ENCODE measurements at regions not wholly inside any gene's neighbourhood (a gene's known extent, or its start where the extent isn't known, plus 50 kb on each side); places are given as distances from the start of the nearest gene placed in this dataset.

DNA sequence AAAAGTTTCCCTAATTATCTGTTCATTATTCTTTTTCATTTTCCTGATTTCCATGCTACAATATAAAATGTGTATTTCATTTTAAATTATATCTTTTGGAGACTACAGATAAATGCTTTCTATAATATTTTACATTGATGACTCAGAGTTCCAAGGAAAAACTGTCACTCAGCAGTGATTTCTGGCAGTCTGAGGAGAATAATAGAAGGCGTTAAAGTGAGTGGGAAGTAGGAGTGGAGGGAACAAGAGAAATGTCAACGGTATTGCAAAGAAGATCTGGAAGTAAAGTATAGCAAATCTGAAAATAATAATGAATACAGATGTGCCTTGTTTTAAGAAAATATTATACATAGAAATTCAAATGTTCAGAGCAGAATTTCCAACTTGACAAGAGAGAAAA lies 293.6 kb upstream of the PITX2 start:
- TF ChIP-seq, protein P1, sequence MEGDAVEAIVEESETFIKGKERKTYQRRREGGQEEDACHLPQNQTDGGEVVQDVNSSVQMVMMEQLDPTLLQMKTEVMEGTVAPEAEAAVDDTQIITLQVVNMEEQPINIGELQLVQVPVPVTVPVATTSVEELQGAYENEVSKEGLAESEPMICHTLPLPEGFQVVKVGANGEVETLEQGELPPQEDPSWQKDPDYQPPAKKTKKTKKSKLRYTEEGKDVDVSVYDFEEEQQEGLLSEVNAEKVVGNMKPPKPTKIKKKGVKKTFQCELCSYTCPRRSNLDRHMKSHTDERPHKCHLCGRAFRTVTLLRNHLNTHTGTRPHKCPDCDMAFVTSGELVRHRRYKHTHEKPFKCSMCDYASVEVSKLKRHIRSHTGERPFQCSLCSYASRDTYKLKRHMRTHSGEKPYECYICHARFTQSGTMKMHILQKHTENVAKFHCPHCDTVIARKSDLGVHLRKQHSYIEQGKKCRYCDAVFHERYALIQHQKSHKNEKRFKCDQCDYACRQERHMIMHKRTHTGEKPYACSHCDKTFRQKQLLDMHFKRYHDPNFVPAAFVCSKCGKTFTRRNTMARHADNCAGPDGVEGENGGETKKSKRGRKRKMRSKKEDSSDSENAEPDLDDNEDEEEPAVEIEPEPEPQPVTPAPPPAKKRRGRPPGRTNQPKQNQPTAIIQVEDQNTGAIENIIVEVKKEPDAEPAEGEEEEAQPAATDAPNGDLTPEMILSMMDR (IDR thresholded peaks at IDR 0.05) = no peak
- TF ChIP-seq POLR2A (IDR thresholded peaks at IDR 0.05) = no peak
- intact Hi-C loops (cut with DNase I) = no loop called here
- Histone ChIP-seq H3K36me3 (replicated peaks in 1 of 2; ENCODE audit: insufficient read depth in 1 of 2, low read depth in 2 of 2) (no peaks in the 10 kb centered on the region), H3K4me3 (no peak overlapping the region), H3K27ac (no peak overlapping the region), H3K9me3 (no peaks in the 10 kb centered on the region), H3K27me3 (no peaks in the 10 kb centered on the region), H3K4me1 (no peaks in the 10 kb centered on the region)
- 58 to 60% methylated on average over 2 of the region's 2 CpGs for WGBS, 2 donors
- ATAC-seq (no peak), DNase-seq (no peak)

DNA sequence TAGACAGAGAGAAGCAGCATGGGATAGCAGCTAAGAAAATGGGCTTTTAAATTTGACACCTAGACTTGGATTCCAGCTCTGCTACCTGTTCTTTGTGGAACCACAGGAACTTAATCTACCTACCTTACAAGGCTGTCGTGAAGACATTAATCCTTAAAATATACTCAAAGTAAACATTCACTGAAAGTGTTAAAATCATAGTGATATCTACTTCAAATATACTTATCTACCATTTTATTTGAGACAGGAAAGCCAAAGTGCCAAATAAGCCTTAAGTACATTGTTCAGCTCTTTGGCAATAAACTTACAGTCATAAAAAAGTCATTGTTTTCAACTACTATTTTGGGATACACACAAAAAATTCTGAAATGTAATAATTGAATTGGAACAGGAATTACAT lies 295.0 kb upstream of the PITX2 start:
- TF ChIP-seq, protein P1 (IDR thresholded peaks at IDR 0.05) = no peak
- TF ChIP-seq POLR2A (IDR thresholded peaks at IDR 0.05) = no peak
- WGBS, 2 donors = 8 to 24% methylated on average over 1 of the region's 1 CpG
- H3K27ac ChIP-seq = no peak overlapping the region
- ATAC-seq (no peak), DNase-seq (no peak)
- no peaks in the 10 kb centered on the region for H3K9me3 ChIP-seq
- no peaks in the 10 kb centered on the region for H3K36me3 ChIP-seq (replicated peaks in 1 of 2; ENCODE audit: insufficient read depth in 1 of 2, low read depth in 2 of 2)
- no peaks in the 10 kb centered on the region for H3K4me1 ChIP-seq
- H3K27me3 ChIP-seq = no peaks in the 10 kb centered on the region
- intact Hi-C loops (cut with DNase I) = no loop called here
- H3K4me3 ChIP-seq = no peak overlapping the region

DNA sequence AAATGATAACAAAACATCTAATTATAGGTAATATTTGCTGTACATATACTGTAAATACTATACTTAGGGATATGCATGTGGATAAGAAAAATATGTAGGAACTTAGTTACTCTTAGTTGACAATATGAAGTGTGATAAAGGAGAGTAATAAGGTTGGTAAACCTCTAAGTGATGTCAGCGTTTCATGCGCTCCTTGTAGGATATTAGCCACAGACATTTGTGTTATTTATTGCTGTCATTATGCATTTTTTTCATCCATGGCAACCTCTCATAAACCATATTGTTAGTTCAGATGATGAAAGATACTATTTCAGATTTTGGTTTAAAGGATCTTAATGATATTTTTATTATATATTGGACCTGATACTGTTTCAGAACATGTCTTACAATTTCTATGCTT lies 298.1 kb upstream of the PITX2 start:
- H3K9me3 ChIP-seq = no peaks in the 10 kb centered on the region
- no peaks in the 10 kb centered on the region for H3K36me3 ChIP-seq (replicated peaks in 1 of 2; ENCODE audit: insufficient read depth in 1 of 2, low read depth in 2 of 2)
- H3K27ac ChIP-seq = no peak overlapping the region
- no peak for TF ChIP-seq POLR2A (IDR thresholded peaks at IDR 0.05)
- TF ChIP-seq, protein P1 (IDR thresholded peaks at IDR 0.05) = no peak
- ATAC-seq = no peak
- H3K4me1 ChIP-seq = no peaks in the 10 kb centered on the region
- 83 to 91% methylated on average over 2 of the region's 2 CpGs for WGBS, 2 donors
- no peak overlapping the region for H3K4me3 ChIP-seq
- no peaks in the 10 kb centered on the region for H3K27me3 ChIP-seq
- no peak for DNase-seq
- intact Hi-C loops (cut with DNase I) = no loop called here

DNA sequence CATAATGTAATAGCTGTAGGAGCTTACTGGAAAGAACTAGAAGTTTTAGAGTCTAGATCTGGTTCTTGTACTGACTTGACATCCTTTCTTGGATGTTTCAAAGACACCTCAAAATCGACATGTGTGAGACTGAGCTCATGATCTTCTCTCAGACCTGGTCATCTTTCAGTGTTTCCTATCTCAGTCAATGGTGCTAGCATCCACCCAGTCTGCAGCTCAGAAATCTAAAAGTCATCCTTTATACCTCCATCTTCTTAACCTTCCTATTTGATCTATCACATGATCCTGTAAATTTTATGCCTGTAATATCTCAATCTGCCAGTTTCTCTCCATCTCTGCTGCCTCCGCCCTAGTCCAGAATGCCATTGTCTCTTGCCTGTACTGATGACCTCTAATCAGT lies 301.9 kb upstream of the PITX2 start:
- DNase-seq = no peak
- TF ChIP-seq, protein P1 (IDR thresholded peaks at IDR 0.05) = no peak
- TF ChIP-seq POLR2A (IDR thresholded peaks at IDR 0.05) = no peak
- no peak for ATAC-seq
- no peaks in the 10 kb centered on the region for H3K36me3 ChIP-seq (replicated peaks in 1 of 2; ENCODE audit: insufficient read depth in 1 of 2, low read depth in 2 of 2)
- H3K27me3 ChIP-seq = no peaks in the 10 kb centered on the region
- no peaks in the 10 kb centered on the region for H3K9me3 ChIP-seq
- WGBS, 2 donors = 61 to 62% methylated on average over 2 of the region's 2 CpGs
- H3K4me1 ChIP-seq = no peaks in the 10 kb centered on the region
- no peak overlapping the region for H3K27ac ChIP-seq
- intact Hi-C loops (cut with DNase I) = no loop called here
- H3K4me3 ChIP-seq = no peak overlapping the region

DNA sequence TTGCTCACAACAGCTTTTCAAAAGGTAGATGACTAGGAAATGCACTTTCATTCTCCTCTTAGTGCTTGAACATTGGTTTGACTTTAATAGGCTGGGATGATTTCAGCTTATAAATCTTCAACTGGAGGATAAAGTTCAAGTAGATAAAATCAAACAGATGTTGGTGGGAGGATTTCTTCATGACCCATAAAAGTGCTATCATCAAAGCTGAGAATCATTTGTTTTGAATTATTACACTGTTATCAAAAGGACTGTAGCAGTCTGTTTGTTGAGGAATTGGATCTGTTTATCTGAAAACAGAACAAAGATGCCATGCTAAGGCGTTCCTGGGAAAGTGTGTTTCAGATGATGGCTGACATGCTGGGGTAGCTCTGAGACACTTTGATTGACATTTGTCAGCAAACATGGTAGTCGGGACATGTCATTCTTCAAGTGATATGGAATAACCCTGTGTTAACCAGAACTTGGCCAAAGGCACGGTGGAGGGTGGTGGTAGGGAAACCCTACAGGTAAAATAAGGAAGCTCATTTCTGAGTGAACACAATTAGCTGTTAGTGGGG lies 304.0 kb upstream of the PITX2 start:
- DNase-seq (no peak), ATAC-seq (no peak)
- H3K27ac ChIP-seq = no peak overlapping the region
- WGBS, 2 donors = 24 to 29% methylated on average over 3 of the region's 3 CpGs
- no peaks in the 10 kb centered on the region for H3K4me1 ChIP-seq
- H3K9me3 ChIP-seq = no peaks in the 10 kb centered on the region
- no peak overlapping the region for H3K4me3 ChIP-seq
- no peaks in the 10 kb centered on the region for H3K27me3 ChIP-seq
- TF ChIP-seq, protein P1 (IDR thresholded peaks at IDR 0.05) = no peak
- TF ChIP-seq POLR2A (IDR thresholded peaks at IDR 0.05) = no peak
- H3K36me3 ChIP-seq (replicated peaks in 1 of 2; ENCODE audit: insufficient read depth in 1 of 2, low read depth in 2 of 2) = no peaks in the 10 kb centered on the region
- intact Hi-C loops (cut with DNase I) = no loop called here
